ENCODE measurements at regions not wholly inside any gene's neighbourhood (a gene's known extent, or its start where the extent isn't known, plus 50 kb on each side); places are given as distances from the start of the nearest gene placed in this dataset.

DNA sequence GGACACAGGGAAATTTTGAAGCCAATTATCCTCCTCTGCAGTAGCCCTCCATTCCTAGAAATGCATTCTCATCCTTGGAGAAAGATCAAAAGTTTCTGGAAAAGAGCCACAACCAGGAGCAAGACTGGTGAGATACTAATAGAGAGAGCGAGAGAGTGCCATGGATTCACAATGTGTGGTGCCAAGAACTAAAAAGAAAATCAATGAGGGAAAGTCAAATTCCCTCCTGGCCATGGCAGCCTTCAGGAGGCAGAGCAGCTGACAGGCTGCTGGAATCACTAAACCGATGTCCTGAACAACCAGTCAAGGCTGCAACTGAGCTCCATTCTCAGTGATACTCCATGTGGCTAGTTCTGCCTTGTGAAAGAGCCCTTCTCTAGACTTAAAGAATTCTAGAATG, 561.0 kb downstream of the SOX6 start:
- no peak for DNase-seq (ENCODE audit: low read depth in 6 of 9, low spot score in 9 of 9)
- Histone ChIP-seq H3K4me1 (ENCODE audit: control insufficient read depth in 2 of 2, insufficient read depth in 2 of 2, low read length in 2 of 2) (no peaks in the 10 kb centered on the region), H3K4me3 (ENCODE audit: low read length in 2 of 2) (no peak overlapping the region), H3K36me3 (ENCODE audit: control insufficient read depth in 2 of 2, insufficient read depth in 2 of 2, low read length in 1 of 2) (no peaks in the 10 kb centered on the region), H3K27me3 (ENCODE audit: control insufficient read depth in 2 of 2, insufficient read depth in 1 of 2, low read length in 1 of 2) (no peaks in the 10 kb centered on the region), H3K9me3 (ENCODE audit: control insufficient read depth in 2 of 2, insufficient read depth in 1 of 2, low read length in 1 of 2) (no peaks in the 10 kb centered on the region), H3K27ac (ENCODE audit: low read depth in 1 of 2, low read length in 1 of 2) (no peak overlapping the region)
- 94% methylated on average over 2 of the region's 2 CpGs for WGBS

DNA sequence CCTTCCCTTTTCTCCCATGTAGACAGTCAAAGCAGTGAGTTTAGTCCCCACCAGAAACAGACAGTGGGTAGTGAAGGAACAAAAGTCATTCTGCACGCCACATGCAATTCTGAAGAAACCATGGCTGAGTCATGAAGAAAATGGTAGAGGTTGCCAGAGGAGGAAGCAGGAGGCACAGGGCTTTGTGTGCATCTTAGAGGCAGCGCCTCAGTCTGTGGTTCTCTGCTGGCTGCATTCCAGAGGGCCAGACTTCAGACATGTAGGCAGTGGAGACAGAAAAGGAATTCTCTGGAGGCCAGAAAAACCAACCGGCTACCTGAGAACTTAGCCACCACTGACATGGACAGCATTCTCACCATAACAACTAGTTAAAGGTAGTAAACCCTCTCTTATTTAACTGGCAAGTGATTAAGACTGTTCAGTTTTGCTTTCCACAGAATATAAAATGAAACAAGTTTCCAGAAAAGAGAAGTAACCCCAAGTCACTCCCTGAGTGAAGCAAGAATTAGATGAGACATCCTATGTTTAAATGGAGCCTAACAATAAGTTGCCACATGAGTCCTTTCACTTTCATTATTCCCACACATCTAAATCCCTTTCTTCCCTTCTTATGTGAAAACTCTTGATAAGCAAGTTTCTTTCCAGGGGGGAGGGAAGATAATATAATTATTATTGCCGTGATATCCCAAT, 556.1 kb downstream of the SOX6 start:
- WGBS: 50% methylated on average over 4 of the region's 4 CpGs
- peak in 1 of 9 donors; percentile 17 for DNase-seq (ENCODE audit: low read depth in 6 of 9, low spot score in 9 of 9)
- H3K27ac ChIP-seq (ENCODE audit: low read depth in 1 of 2, low read length in 1 of 2): peak overlapping the region in 1 of 2 donors; percentile 23

DNA sequence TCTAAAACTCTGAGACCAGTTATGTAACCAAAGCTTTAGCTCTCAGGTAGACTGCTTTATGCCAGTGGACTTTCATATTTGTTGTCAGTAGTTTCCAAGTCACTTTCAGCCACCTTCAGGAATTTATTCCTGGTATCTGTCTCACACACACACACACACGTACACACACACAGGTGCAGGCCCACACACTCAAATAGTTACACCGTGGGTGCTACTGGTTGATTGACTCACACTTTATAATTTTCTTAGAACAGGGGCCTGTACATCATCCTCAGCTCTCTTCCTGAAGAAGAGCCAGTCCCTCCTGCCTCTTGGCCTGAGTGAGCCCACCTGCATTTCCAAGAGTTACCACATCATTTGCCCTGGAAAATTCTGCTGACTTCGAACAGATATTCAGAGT, 555.2 kb downstream of the SOX6 start:
- 92% methylated on average over 3 of the region's 3 CpGs for WGBS
- Histone ChIP-seq H3K9me3 (ENCODE audit: control insufficient read depth in 2 of 2, insufficient read depth in 1 of 2, low read length in 1 of 2) (no peaks in the 10 kb centered on the region), H3K36me3 (ENCODE audit: control insufficient read depth in 2 of 2, insufficient read depth in 2 of 2, low read length in 1 of 2) (no peaks in the 10 kb centered on the region), H3K4me3 (ENCODE audit: low read length in 2 of 2) (no peak overlapping the region), H3K27me3 (ENCODE audit: control insufficient read depth in 2 of 2, insufficient read depth in 1 of 2, low read length in 1 of 2) (no peaks in the 10 kb centered on the region), H3K4me1 (ENCODE audit: control insufficient read depth in 2 of 2, insufficient read depth in 2 of 2, low read length in 2 of 2) (no peaks in the 10 kb centered on the region), H3K27ac (ENCODE audit: low read depth in 1 of 2, low read length in 1 of 2) (no peak overlapping the region)
- no peak for DNase-seq (ENCODE audit: low read depth in 6 of 9, low spot score in 9 of 9)

More for the DNA sequence above, 556.1 kb downstream of the SOX6 start:
- Histone ChIP-seq H3K36me3 (ENCODE audit: control insufficient read depth in 2 of 2, insufficient read depth in 2 of 2, low read length in 1 of 2) (no peaks in the 10 kb centered on the region), H3K9me3 (ENCODE audit: control insufficient read depth in 2 of 2, insufficient read depth in 1 of 2, low read length in 1 of 2) (no peaks in the 10 kb centered on the region), H3K27me3 (ENCODE audit: control insufficient read depth in 2 of 2, insufficient read depth in 1 of 2, low read length in 1 of 2) (no peaks in the 10 kb centered on the region), H3K4me3 (ENCODE audit: low read length in 2 of 2) (no peak overlapping the region), H3K4me1 (ENCODE audit: control insufficient read depth in 2 of 2, insufficient read depth in 2 of 2, low read length in 2 of 2) (no peaks in the 10 kb centered on the region)

DNA sequence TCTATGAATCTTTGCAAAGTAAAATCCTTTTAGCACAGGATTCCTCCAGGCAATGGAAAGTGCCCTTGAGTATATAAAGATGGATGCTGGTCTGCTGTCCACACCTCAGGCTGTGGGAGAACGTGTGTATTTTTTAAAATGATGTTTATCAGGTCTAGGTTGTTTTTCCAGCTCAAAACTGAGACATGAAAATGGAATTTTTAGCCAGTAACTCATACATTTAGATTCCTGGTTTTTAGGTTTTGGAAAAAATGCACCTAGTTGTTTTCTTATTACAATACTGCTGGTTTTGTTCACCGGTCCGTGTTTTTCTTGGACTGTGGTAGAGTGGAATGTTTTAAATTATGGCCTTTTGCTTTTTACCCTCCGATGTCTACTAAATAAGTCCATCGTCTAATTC, 554.7 kb downstream of the SOX6 start:
- Histone ChIP-seq H3K36me3 (ENCODE audit: control insufficient read depth in 2 of 2, insufficient read depth in 2 of 2, low read length in 1 of 2) (no peaks in the 10 kb centered on the region), H3K9me3 (ENCODE audit: control insufficient read depth in 2 of 2, insufficient read depth in 1 of 2, low read length in 1 of 2) (no peaks in the 10 kb centered on the region), H3K4me1 (ENCODE audit: control insufficient read depth in 2 of 2, insufficient read depth in 2 of 2, low read length in 2 of 2) (no peaks in the 10 kb centered on the region), H3K27me3 (ENCODE audit: control insufficient read depth in 2 of 2, insufficient read depth in 1 of 2, low read length in 1 of 2) (no peaks in the 10 kb centered on the region), H3K27ac (ENCODE audit: low read depth in 1 of 2, low read length in 1 of 2) (no peak overlapping the region), H3K4me3 (ENCODE audit: low read length in 2 of 2) (no peak overlapping the region)
- DNase-seq (ENCODE audit: low read depth in 6 of 9, low spot score in 9 of 9): no peak
- 91% methylated on average over 5 of the region's 5 CpGs for WGBS

DNA sequence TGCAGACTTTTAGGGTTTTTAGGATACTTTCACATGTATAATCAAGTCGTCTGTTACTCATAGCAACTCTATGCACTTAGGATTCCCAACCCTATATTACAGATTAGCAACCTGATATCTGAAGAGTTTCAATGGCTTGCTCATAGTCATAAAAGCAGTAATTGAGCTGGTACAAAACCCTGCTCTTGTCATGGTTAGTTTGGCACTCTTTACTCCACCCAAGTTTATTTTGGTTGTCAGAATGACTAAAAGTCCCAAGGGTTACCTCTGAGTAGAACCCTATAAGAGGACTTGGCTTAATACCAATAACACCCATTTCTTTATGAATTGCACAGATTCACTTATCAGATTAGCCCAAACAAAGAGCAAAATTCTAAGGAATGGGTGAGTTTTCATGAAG, 550.6 kb downstream of the SOX6 start:
- no peaks in the 10 kb centered on the region for H3K27me3 ChIP-seq (ENCODE audit: control insufficient read depth in 2 of 2, insufficient read depth in 1 of 2, low read length in 1 of 2)
- no peaks in the 10 kb centered on the region for H3K9me3 ChIP-seq (ENCODE audit: control insufficient read depth in 2 of 2, insufficient read depth in 1 of 2, low read length in 1 of 2)
- whole genome bisulfite sequencing: 86% methylated on average over 1 of the region's 1 CpG
- no peak overlapping the region for H3K27ac ChIP-seq (ENCODE audit: low read depth in 1 of 2, low read length in 1 of 2)
- no peaks in the 10 kb centered on the region for H3K4me1 ChIP-seq (ENCODE audit: control insufficient read depth in 2 of 2, insufficient read depth in 2 of 2, low read length in 2 of 2)
- no peak for DNase-seq (ENCODE audit: low read depth in 6 of 9, low spot score in 9 of 9)
- H3K36me3 ChIP-seq (ENCODE audit: control insufficient read depth in 2 of 2, insufficient read depth in 2 of 2, low read length in 1 of 2): no peaks in the 10 kb centered on the region
- no peak overlapping the region for H3K4me3 ChIP-seq (ENCODE audit: low read length in 2 of 2)

DNA sequence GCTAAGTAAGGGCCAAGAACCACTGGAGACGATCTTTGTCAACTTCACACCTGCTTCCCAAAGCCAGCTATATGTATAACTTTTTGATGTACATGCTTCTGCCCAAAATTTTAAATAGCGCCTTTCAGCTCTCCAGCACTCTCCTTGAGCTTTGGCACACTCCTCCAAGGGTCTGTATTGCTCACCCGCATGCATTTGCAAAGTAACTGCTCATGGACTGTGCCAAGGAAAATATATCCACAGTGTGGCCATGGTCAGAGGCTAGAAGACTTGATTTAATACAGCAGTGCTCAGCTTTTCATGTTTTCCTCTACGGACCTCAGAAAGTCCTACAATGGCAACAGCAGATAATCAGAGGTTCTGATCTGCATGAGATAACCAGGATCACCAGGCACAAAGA, 550.1 kb downstream of the SOX6 start:
- H3K4me3 ChIP-seq (ENCODE audit: low read length in 2 of 2): no peak overlapping the region
- H3K27ac ChIP-seq (ENCODE audit: low read depth in 1 of 2, low read length in 1 of 2): no peak overlapping the region
- WGBS: 97% methylated on average over 4 of the region's 4 CpGs
- no peak for DNase-seq (ENCODE audit: low read depth in 6 of 9, low spot score in 9 of 9)
- no peaks in the 10 kb centered on the region for H3K9me3 ChIP-seq (ENCODE audit: control insufficient read depth in 2 of 2, insufficient read depth in 1 of 2, low read length in 1 of 2)
- no peaks in the 10 kb centered on the region for H3K36me3 ChIP-seq (ENCODE audit: control insufficient read depth in 2 of 2, insufficient read depth in 2 of 2, low read length in 1 of 2)
- H3K4me1 ChIP-seq (ENCODE audit: control insufficient read depth in 2 of 2, insufficient read depth in 2 of 2, low read length in 2 of 2): no peaks in the 10 kb centered on the region
- H3K27me3 ChIP-seq (ENCODE audit: control insufficient read depth in 2 of 2, insufficient read depth in 1 of 2, low read length in 1 of 2): no peaks in the 10 kb centered on the region

DNA sequence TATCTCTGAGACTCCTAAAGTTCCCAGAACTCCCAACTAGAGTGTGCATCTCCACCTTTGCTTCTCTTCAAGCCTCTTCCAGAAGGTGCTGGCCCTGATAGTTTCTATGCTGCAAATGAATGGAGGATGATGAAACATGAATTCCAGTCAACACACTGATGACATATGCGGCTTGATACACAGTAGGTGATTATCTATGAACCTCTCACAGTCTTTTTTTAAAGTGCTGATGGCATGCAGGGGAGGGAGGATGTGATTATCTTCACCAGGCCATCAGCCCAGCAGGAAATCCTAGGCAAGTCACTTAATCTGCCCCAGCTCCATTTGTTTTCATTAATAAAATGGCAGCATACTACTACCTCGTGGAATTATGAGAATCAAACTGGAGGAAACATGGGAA, 548.5 kb downstream of the SOX6 start:
- no peak for DNase-seq (ENCODE audit: low read depth in 6 of 9, low spot score in 9 of 9)
- Histone ChIP-seq H3K9me3 (ENCODE audit: control insufficient read depth in 2 of 2, insufficient read depth in 1 of 2, low read length in 1 of 2) (no peaks in the 10 kb centered on the region), H3K36me3 (ENCODE audit: control insufficient read depth in 2 of 2, insufficient read depth in 2 of 2, low read length in 1 of 2) (no peaks in the 10 kb centered on the region), H3K4me3 (ENCODE audit: low read length in 2 of 2) (no peak overlapping the region), H3K27me3 (ENCODE audit: control insufficient read depth in 2 of 2, insufficient read depth in 1 of 2, low read length in 1 of 2) (no peaks in the 10 kb centered on the region), H3K4me1 (ENCODE audit: control insufficient read depth in 2 of 2, insufficient read depth in 2 of 2, low read length in 2 of 2) (no peaks in the 10 kb centered on the region), H3K27ac (ENCODE audit: low read depth in 1 of 2, low read length in 1 of 2) (no peak overlapping the region)
- 87% methylated on average over 2 of the region's 2 CpGs for WGBS

DNA sequence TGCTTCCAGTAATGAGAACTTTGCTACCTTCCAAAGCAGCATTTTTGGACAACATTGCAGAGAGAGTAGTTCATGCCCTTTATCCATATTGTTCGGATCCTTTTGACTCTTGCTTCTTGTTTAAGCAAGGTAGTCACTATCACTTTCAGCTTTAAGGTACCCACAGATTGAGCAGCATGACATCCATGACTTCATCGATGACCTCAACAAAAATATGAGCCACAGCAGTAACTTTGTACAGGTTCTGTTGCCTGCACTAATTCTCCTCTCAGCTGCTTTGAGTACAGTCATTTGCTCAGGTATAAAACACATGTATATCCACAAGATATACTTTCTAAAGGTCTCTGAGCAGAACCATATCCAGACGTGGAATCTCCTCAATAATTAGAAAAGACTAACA, 546.3 kb downstream of the SOX6 start:
- H3K27me3 ChIP-seq (ENCODE audit: control insufficient read depth in 2 of 2, insufficient read depth in 1 of 2, low read length in 1 of 2): no peaks in the 10 kb centered on the region
- WGBS: 95% methylated on average over 3 of the region's 3 CpGs

DNA sequence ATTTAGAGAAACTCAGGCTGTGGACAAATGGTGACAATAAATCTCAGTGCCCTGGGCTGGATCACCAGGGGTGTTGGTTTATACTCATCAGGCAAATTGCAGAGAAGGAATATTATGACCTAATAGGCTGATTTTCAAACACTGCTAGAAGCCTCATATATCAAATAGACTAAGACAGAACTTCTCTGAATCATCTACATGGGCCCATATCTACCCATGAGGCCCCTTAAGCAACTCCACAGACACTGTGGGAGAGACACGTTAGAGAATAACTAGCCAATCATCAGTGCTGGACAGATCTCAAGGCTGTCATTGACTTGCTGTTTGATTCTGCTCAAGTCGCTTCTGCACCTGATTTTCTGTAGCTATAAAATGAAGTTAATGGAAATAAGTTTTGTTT, 545.8 kb downstream of the SOX6 start:
- H3K4me1 ChIP-seq (ENCODE audit: control insufficient read depth in 2 of 2, insufficient read depth in 2 of 2, low read length in 2 of 2): no peaks in the 10 kb centered on the region
- no peak for DNase-seq (ENCODE audit: low read depth in 6 of 9, low spot score in 9 of 9)
- WGBS: 88% methylated on average over 2 of the region's 2 CpGs
- no peaks in the 10 kb centered on the region for H3K36me3 ChIP-seq (ENCODE audit: control insufficient read depth in 2 of 2, insufficient read depth in 2 of 2, low read length in 1 of 2)
- no peak overlapping the region for H3K27ac ChIP-seq (ENCODE audit: low read depth in 1 of 2, low read length in 1 of 2)
- H3K4me3 ChIP-seq (ENCODE audit: low read length in 2 of 2): no peak overlapping the region
- H3K9me3 ChIP-seq (ENCODE audit: control insufficient read depth in 2 of 2, insufficient read depth in 1 of 2, low read length in 1 of 2): no peaks in the 10 kb centered on the region
- H3K27me3 ChIP-seq (ENCODE audit: control insufficient read depth in 2 of 2, insufficient read depth in 1 of 2, low read length in 1 of 2): no peaks in the 10 kb centered on the region

More for the DNA sequence above, 546.3 kb downstream of the SOX6 start:
- no peak overlapping the region for H3K27ac ChIP-seq (ENCODE audit: low read depth in 1 of 2, low read length in 1 of 2)
- no peak for DNase-seq (ENCODE audit: low read depth in 6 of 9, low spot score in 9 of 9)
- no peaks in the 10 kb centered on the region for H3K4me1 ChIP-seq (ENCODE audit: control insufficient read depth in 2 of 2, insufficient read depth in 2 of 2, low read length in 2 of 2)
- no peaks in the 10 kb centered on the region for H3K36me3 ChIP-seq (ENCODE audit: control insufficient read depth in 2 of 2, insufficient read depth in 2 of 2, low read length in 1 of 2)
- no peak overlapping the region for H3K4me3 ChIP-seq (ENCODE audit: low read length in 2 of 2)
- H3K9me3 ChIP-seq (ENCODE audit: control insufficient read depth in 2 of 2, insufficient read depth in 1 of 2, low read length in 1 of 2): no peaks in the 10 kb centered on the region
